NCI-H2107 (cell line): ENCODE measurements at regions not wholly inside any gene's neighbourhood (a gene's known extent, or its start where the extent isn't known, plus 50 kb on each side); places are given as distances from the start of the nearest gene placed in this dataset.
"Not testable (repeated sequence)": the region's sequence is repeated elsewhere in the genome, so short reads cannot be mapped to it uniquely, and the experiment has no call there.

Source experiments
- DNase-seq: peaks from one replicate; lab custom pipeline; 2025; lab: John Stamatoyannopoulos, UW

DNA sequence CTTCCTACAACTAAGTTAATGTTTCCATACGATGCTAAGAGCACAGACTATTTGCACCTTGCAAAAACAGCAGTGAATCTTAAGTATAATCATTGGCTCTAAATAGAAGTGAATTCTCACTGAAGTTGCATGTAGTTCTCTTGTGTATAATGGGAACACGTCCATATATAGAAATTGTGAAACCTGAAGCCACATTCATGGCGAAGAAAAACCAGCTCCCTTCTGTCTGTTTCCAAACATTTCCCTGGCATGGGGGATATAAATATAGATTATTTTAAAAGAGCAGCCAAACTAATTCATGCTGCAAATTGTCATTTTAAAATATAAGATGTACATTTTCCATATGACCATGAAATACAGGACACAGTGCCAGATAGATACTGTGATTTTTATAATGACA lies 71.1 kb downstream of the TRAM1L1 start:
- no peak for DNase-seq

DNA sequence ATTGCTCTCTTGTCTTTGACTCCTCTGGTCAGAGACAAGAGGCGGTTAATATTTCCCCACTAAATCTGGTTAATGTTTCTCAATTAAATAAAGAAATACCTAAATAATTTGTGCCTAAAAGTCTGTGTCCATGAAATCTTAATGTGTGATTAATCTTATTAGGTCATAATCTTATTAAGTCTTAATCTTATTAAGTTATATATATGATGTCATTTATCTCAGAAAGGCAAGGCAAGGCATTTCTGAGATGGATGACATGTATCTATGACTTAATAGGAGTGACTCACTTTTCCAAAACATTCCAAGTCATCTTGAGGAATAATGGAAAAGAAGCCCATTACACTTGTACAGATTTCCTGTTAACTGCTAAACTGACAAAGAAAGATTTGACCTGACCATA lies 74.7 kb downstream of the TRAM1L1 start:
- DNase-seq, result no peak

DNA sequence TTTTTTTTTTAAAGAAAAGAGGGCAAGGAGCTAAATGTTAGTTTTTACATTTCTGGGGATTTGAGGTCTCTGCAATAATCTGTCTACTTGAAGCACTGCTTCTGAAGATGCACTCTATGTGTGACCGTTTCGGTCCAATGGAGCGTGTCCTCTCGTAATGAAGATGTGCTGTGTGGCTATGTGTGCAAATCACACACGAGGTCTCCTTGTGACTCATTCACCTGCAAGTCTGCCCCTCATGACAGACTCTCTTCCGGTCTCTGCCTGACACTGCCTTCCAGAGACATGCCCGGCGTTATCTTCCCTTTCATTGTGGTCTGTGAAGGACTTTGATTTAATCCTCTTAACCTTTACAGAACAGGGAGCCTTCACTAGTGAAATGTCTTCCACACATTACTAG lies 84.3 kb downstream of the TRAM1L1 start:
- no peak for DNase-seq

DNA sequence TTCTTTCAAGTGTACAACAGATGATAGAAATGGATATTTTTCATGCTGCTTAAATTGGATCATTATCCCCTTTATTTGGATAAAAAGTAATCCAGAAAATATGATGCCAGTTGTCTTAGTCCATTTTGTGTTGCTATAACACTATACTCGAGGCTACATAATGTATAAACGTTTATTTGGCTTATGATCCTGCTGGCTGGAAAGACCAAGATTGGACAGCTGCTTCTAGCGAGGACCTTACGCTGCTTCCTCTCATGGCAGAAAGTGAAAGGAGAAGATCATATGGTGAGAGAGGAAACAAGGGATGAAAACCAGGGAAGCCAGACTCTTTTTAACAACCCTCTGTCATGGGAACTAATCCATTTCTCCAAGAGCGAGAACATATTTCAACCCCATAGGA lies 102.7 kb downstream of the TRAM1L1 start:
- DNase-seq, result no peak

DNA sequence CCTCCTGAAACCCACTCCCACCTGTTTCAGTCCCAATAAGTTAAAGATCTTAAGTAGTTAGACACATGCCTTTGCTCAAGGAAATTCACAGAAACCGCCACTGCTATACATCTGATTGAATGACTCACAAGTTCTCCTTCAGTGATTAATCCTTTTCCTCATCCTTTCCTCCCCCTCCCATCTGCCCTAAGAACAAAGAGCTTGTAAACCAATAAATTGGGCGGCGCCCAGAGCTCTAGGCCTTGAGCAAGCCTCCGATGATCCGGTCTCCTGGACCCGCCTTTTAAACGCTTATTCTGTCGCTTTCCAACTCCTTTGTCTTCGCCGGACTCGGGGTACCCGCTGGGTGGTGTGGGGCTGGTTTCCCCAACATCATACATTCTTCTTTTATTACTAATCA lies 104.9 kb downstream of the TRAM1L1 start:
- not testable (repeated sequence) for DNase-seq

DNA sequence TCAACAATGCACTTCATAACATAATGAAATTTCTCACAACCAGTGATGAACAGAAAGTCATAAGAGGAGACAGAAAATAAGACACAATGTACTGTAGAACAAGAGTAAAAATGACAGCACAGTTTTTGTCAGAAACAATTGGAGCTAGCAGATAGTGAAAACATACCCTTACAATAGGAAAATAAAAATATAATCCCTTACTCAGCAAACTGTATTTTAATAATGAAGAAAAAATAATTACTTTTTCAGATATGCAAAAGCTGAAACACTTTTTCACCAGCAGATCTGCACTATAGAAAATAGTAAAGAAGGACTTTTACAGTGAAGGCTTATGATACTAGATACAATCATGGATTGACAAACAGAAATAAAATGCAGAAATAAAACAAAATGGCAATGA lies 126.3 kb downstream of the TRAM1L1 start:
- DNase-seq, result no peak

DNA sequence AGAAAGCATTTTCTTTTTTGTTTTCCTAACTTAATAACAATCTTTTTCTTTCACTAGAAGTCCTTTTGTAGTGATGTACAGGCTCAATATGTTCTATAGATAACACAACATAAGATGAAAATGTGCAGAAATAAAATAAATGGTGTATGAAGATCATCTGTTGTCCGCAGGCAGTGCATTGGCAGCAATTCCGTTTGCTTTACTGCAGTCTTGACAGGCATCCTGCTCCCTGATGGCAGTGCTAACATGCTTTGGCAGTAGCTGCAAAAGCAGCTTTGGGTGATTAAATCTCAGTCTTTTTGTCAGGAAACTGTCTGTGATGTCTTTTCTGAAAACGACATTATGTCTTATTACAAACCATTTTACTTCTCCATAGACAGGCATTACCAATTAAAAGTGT lies 131.4 kb downstream of the TRAM1L1 start:
- no peak for DNase-seq

DNA sequence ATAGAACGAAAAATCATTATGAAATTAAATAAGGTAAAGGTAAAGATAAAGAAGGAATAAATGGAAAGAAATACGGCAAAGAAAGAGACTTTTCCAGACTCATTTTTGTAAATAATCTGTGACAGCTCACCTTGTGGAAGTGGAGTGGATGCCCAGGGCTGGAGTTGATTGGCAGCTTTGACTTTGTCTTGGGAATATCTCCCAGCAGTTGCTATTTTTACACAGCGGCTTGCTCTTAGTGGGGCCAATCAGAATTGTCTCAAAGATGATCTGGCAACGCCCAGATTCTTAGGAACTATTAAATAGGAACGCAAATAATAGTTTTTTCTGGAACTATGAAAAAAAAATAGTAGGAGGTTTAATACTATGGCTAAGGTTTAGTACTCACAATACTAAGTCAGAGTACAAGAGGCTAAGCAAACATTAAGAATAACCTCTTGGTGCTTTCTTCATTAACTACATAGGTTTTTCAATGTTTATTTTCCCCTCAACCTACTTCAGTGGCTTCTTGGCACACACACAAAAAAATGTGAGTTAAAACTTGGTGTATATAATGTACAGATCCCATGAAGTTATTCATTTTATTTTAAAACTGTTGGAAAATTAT lies 132.7 kb downstream of the TRAM1L1 start:
- DNase-seq, result no peak

DNA sequence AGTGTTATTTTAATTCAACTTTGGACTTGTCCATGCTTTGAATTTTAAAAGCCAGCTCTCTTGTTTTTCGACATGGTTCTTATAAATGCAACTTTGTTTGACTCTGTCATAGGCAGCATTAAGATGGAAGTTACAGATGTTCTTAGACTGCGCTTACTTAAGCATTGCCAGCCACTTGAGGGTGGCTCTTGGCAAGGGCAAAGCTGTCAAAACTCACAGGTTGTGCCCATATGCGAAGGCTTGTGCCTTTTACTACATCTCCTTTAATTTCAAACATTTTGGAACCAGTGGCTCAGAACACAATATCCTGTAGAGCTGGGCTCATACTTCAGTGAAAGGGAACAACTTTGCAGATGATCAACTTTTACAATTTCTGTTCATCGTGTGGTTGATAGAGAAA lies 135.5 kb downstream of the TRAM1L1 start:
- DNase-seq, result no peak

DNA sequence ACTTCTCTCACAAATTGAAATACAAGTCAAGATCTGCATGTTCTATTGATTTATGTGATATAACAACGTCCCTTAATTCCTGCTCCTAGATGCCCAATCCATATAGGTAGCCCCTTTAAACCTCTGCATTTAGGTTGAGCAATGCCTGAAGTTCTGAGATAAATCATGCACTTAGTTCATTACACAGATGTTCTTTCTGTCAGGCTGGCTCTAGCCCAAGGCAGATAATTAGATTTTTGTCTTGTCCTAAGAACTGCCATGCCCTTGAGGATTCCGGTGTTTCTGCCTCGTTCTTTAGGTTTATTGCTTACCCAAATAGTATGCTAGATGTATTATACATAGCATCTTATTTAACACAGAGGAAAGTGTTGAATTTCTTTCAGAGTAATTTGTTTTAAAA lies 143.1 kb downstream of the TRAM1L1 start:
- no peak for DNase-seq

DNA sequence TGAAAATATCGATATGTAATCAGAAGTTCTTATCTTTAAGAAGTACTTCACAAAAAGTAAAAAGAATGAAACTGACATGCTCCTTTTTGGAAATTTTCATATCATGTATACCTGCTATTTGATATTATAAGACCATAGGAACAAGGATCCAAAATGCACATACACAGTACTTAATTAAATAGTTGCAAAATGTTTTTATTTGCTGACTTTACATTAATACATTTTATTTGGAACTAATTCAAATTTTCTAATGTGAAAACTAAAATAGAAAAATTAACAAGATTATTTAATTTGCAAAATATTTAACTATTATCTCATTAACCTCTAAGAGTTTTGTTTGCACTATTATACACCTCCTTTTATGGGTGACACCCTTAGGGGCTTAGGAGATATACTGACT lies 155.0 kb downstream of the TRAM1L1 start:
- no peak for DNase-seq

DNA sequence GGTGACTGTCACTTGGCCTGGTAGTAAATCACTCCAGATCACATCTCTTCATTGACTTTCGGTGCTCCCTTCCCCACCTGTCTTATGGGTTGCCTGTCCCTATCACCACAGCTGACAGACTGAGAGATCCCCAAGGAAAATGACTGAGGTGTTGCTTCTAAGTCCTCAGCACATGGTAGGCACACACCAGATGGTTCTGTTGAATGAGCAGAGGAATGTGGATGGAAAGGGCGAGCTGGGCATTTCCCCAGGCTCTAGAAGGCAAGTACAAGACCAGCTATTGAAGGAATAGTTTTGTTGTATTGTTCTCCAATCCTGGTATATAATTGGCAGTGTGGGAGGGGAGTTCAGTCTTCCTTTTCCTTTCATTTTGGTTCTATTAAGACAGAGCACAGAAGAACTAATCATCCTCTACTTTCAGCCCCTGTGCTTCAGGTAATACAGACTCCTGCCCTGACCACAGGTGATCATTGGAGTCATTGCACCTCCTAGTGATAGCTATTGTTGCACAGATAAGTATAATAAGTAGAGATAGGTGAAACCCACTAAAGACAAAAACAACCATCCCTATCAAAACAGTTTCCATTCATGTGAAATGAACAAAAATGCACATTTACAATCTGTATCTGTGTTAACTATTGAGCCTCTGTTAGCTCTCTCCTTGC lies 158.6 kb downstream of the TRAM1L1 start:
- DNase-seq, result no peak

DNA sequence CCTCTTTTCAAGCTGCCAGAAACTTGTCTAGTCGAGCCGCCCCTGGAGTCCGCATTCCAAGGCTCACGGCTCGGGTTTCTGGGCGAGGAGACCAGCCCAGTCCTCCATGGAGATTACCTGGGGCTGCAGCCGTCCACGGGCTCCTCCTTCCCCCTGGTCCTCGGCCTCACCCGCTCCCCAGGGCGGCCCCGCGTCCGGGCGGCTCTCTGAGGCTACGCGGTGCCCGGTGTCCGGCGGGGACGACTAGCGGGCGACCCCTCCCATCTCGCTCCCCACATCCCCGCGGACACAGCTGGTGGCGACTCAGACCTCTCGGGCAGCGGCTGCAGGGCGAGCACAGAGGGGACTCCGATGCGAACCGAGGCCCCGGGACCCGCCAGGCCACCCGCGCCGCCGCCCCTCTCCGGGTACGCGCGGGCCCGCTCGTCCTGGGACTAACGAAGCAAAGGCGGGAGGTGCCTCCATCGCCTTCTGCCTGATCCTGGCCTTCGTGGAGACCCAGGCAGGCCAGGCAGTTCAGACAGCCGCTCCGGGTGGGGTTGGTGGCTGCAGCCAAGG lies 159.4 kb downstream of the TRAM1L1 start:
- DNase-seq, result no peak

DNA sequence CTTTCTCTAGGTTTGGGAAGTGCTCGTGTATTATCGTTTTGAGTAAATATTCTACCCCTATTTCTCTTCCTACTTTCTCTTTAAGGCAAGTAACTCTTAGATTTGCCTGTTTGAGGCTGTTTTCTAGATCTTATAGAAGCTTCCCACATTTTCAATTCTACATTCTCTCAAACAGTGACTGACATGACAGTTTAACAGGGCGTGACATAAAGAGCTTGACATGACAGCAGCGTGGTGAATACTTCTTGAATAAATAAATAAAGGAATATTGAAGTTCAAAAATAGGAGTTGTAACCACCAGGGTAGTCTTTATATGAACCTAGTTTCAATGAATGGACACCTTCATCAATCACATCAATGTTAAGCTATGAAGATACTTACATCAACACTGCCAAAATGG lies 162.0 kb downstream of the TRAM1L1 start:
- no peak for DNase-seq

DNA sequence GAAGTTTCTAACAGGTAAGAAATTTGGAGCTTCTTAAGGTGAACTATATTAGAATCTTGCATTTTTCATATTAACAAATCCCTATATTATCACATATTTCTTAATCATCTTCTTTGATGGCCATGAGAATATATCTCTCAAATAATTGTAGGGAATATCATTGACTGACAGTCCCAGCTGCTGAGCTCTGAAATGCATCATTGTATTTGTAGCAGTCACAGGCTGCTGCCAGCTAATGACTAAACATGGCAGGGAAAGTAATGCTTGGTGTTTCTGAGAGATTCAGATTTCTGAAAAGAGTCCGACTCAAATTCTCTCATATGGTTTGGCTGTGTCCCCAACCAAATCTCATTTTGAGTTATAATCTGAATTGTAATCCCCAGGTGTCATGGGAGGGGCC lies 171.9 kb downstream of the TRAM1L1 start:
- DNase-seq, result no peak

DNA sequence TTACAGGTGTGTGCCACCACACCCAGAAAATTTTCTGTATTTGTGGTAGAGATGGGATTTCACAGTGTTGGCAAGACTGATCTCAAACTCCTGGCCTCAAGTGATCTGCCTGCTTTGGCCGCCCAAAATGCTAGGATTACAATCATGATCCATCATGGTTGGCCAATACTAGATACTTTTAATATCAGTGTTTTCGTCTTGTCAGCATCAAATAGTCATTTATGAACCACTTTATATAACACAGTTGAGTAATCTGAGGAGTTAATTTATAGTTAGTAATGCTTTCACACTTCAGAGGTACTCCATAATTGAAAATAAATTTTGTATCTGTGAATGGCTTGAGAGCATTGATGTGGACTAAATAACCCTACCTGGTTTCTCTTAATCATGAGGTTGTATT lies 178.6 kb downstream of the TRAM1L1 start:
- DNase-seq, result no peak

DNA sequence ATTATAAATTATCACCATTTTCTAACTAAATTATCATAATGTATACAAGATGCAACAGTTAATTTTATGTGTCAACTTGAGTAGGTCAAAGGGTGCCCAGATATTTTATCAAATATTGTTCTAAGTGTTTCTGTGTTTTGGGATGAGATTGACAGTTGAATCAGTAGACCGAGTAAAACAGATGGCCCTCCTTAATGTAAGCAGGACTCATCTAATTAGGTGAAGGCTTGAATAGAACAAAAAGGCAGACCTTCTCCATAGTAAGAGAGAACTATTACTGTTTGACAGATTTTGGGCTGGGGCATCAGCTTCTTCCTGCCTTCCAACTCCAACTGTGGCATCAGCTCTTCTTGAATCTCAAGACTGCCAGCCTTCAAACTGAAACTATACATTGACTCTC lies 185.8 kb downstream of the TRAM1L1 start:
- DNase-seq, result no peak

DNA sequence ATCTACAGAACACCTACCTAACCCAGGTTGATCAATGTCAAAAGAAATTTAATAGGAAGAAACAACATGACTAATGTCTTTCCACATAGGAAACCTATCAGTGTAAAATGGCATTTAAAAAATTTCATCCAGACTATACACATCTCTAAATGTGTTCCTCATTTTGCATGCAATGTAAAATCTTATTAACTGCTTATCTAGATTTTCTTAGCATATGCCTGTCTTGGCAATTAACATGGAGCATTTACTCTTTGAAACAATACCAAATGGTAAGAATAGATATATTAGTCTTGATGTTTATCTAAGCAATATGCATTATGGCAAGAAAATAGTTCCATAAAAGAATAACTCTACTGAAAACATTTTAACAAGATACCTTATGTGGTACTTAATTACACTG lies 199.8 kb downstream of the TRAM1L1 start:
- no peak for DNase-seq

DNA sequence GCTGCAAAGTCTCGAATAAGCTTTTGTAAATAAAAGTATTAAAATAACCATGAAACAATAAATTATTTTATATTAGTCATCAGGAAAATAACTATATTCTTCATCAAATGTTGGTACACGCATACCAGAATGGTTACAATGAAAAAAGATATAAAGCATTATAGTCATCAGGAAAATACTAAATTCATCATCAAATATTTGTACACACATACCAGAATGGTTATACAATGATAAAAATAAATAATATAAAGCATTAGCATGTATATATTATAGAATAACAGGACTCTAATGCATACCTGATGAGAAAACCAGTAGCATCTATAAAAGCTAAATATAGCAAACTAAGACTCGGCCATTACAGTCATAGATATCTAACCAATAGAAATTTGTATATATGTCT lies 202.9 kb downstream of the TRAM1L1 start:
- no peak for DNase-seq

DNA sequence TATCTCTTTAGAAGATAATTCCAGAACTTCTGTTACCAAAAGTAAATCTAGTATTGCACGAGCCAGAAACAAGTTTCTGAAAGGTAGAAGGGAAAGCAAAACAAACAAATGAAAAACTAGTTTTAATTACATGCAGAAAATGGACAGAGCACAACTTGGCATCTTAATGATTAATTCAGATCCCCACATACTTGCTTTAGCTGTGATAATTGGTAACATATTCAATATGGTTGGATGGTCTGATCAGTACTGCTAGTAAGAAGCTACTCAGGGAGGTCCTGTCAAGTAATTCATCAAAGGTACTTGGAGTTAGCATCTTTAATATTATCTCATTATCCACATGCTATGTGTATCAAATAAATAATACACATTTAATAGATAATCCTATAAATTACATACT lies 204.3 kb downstream of the TRAM1L1 start:
- no peak for DNase-seq

DNA sequence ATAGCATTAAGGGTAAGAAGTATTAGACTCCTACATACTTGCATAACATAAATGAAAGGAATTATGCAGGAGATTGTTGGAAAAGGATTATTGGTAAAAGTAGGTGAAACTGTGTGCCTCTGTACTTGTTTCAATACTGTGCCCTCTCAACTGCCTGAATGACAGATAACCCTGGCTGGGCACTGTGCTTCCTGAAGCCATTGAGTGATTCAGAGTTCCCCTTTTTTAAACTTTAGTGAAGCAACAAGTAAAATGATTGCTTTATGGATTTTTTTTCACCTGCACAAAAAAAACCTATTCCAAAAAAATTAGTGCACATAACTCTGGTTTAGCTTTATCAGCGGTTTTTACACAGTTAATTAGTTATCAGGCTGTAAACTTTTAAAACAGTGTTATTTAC lies 204.8 kb downstream of the TRAM1L1 start:
- DNase-seq, result no peak

DNA sequence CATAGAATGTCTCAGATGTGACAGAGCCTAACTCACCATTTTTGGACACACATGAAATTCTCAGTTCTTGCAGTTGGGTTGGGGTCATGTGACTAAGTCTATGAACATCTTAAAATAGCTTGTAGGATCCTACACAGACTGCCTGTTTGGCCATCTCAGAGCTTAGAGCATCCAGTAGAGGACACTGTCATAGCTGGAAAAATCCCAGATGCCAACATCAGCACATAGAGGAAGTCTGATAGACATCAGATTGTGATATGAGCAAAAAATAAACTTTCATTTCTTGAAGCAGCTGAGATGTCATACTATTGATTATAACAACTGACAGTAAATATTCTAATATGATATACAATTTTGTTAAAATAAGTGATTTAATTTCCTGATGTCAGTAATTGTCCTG lies 207.1 kb downstream of the TRAM1L1 start:
- no peak for DNase-seq

DNA sequence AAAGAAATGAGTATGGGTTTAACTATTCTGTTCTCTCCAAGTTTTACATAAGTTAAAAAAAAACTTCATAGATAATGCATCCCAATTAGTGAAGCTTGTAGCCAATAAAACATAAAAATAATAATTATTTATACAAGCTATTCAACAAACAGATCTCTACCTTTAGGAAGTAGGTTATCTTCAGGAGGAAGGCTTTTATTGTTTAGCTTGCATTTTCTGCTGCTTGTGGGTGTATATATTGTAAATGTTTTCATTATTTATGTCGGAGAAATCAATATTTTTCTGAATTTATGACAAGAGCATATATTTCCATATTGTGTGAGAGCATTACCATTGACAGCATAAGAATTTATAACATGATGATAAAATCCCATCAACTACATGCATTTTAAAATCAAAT lies 208.3 kb downstream of the TRAM1L1 start:
- no peak for DNase-seq

DNA sequence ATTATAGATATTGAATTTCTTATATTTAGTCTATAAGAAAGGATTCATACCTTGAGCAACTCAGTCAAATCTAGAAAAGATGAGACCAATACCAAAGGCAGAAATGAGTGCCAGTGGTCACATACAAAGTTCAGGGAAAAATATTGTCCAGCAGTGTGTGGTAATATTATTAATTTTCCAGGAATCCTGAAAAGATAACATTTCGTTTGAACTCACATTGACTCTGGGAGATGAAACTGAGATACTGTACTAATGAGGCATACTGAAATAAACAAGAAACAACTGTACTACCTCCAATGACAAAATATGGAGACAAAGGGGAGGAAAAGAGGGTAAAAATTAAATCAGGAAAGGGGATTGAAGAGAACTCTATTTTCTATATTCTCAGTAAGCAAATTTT lies 212.4 kb downstream of the TRAM1L1 start:
- no peak for DNase-seq
